A172 (cell line): ENCODE measurements at regions not wholly inside any gene's neighbourhood (a gene's known extent, or its start where the extent isn't known, plus 50 kb on each side); places are given as distances from the start of the nearest gene placed in this dataset.

Source experiments
- DNase-seq: peaks from one replicate; pipeline ENCODE4 v3.0.0-alpha.2; 2015; ENCODE audit warnings: low spot score

GRCh38 chrX:15915959-15916703 lies 61.5 kb upstream of the AP1S2 start:
- DNase-seq = peak; percentile 56

DNA sequence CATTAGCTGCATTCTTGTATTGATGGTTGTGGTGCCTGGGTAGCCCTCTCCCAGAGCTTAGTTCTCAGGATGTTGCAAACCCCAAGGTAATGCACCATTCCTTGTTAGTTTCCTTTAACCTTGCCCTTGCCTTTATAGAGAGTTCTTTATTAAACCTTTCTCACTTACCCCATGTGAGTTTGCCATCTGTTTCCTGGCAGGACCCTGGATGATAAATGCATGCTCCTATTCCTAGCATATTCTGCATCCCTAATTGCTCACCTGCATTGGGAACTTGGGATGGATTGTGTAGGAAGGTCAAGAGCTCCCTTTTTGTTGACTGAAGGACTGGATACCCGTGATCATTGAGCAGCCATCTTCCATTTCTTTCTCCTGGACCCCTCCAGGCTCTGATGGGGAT lies 59.9 kb upstream of the AP1S2 start:
- DNase-seq = no peak

DNA sequence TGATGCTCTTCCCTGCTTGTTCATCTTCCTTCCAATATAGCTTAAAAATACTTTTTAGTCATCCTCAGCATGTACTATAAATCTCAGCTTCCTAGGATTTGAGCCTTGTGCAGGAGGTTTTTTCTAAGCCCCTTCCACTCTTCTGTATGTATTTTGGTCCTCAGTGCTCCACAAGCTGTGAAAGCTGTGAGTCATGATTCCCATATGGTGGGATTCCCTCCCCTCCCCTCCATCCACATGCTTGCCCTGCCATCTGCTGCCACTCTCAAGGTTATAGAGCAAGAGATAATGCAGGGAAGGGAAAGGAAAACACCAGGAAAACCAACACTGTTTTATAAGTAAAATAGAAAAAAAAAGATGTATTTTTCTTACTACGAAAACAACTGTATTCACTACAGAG lies 58.5 kb upstream of the AP1S2 start:
- no peak for DNase-seq

- no peak for DNase-seq
These were observed 57.3 kb upstream of the AP1S2 start for GRCh38 chrX:15911734-15912550.

GRCh38 chrX:15909605-15910004 lies 55.0 kb upstream of the AP1S2 start:
- DNase-seq = no peak

DNA sequence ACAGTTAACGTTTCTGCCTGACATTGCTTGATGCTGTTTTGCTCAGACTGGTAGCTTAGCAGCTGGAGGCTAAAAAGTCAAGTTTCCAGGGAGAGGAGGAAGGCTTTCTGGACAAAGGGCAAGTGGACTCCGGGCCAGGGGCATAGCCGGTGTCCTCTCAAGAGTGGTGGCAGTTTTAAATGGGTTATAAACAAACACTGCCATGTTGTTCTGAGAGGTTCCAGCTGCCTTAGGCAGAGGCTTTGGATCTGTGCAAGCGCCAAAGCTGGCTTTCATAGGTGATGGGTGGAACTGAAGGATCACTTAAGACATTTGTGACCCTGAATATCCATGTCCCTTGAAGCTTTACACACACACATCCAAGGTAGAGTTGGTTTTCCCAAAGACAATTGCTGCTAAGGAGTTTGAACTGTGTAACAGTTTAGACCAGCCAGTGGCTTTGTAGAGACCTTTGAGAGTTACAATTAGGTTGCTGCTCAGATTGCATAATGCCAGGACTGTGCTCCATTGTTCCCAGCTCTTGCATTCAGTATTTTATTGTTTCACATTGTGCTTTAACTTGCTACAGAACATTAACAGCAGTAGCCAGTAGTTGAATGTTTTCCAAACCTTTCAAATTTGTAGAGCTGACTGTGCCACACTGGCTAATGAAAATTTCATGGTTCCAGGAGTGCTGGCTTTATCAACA lies 54.1 kb upstream of the AP1S2 start:
- no peak for DNase-seq

- DNase-seq = no peak
These were observed 51.7 kb upstream of the AP1S2 start for GRCh38 chrX:15906041-15906943.
